SH-SY5Y (cell line): ENCODE measurements at regions not wholly inside any gene's neighbourhood (a gene's known extent, or its start where the extent isn't known, plus 50 kb on each side); places are given as distances from the start of the nearest gene placed in this dataset.

ENCODE experiments used
- GATA2 ChIP-seq: IDR thresholded peaks from 2 replicates; pipeline ENCODE4 v1.6.1; 2011; ENCODE audit warnings: mild to moderate bottlenecking, low read depth, low read length
- GATA3 ChIP-seq: IDR thresholded peaks from 2 replicates; pipeline ENCODE4 v1.6.1; 2011; ENCODE audit warnings: low read depth, mild to moderate bottlenecking, low read length, moderate library complexity

DNA sequence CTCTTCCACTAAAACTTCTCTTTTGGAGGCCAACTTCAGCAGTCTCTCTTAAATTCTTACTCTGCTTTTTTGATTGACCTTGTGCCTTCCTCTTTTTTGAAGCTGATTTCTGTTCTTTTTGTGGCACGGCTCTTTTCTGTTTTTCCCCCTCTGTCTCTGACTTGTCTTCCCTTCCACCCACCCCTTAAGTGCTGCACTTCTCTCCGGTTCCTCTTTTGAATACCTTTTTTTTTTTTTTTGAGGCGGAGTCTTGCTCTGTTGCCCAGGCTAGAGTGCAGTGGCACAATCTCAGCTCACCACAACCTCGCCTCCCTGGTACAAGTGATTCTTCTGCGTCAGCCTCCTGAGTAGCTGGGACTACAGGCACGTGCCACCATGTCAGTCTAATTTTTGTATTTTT is 211.9 kb downstream of the BLID start:
- no peak for TF ChIP-seq GATA2
- TF ChIP-seq GATA3 = no peak
